Mucosa of descending colon (tissue), 3 donors: ENCODE measurements at regions not wholly inside any gene's neighbourhood (a gene's known extent, or its start where the extent isn't known, plus 50 kb on each side); places are given as distances from the start of the nearest gene placed in this dataset.

Source experiments
- ATAC-seq: fragments of 200-7000 bp; cut with Tn5 transposase; one replicate; pipeline ENCODE4 v1.9.1; 2020; ENCODE audit warnings: mild to moderate bottlenecking, moderate library complexity
- DNase-seq, 3 donors: peaks; one replicate each; pipeline ENCODE4 v3.0.0-alpha.2; 2020
- H3K36me3 ChIP-seq: fragments of 200-600 bp; one replicate; pipeline ENCODE4 v1.8.0; 2021; ENCODE audit warnings: low read depth, mild to moderate bottlenecking
- H3K4me1 ChIP-seq: fragments of 200-600 bp; one replicate; pipeline ENCODE4 v1.8.0; 2021; ENCODE audit warnings: low read depth, mild to moderate bottlenecking
- H3K4me3 ChIP-seq: fragments of 200-600 bp; one replicate; pipeline ENCODE4 v1.8.0; 2021; ENCODE audit warnings: mild to moderate bottlenecking
- H3K9me3 ChIP-seq: fragments of 200-600 bp; one replicate; pipeline ENCODE4 v1.8.0; 2021; ENCODE audit warnings: mild to moderate bottlenecking
- CTCF ChIP-seq: fragments of 200-600 bp; IDR thresholded peaks from one replicate; pipeline ENCODE4 v1.8.0; 2022; ENCODE audit warnings: antibody characterized with exemption, mild to moderate bottlenecking
- intact Hi-C, 2 donors: fragments of 100-400 bp; cut with DNase I in 1 of 2; cut with micrococcal nuclease in 1 of 2; formaldehyde crosslinking; loops; one replicate each; pipeline versions ENCODE4 v1.11.0 to v1.11.1; 2022; cut with DNase I, micrococcal nuclease
- donor health status: DM: no; HTN: no; CAD: no; lungs with moderate emphysema.
- donor health status: DM: no; HTN: no; CAD: no.
- donor health status: DM: no; HTN: yes; CAD: no.

GRCh38 chr16:35908152-35908551 lies 2448.7 kb downstream of the TP53TG3F start:
- Histone ChIP-seq H3K4me1 (no peaks in the 10 kb centered on the region), H3K36me3 (no peaks in the 10 kb centered on the region), H3K9me3 (peaks cover 87% of the 10 kb centered on the region), H3K4me3 (no peak overlapping the region)
- ATAC-seq: no peak
- TF ChIP-seq CTCF: no peak
- DNase-seq: no peak
- intact Hi-C loops: no loop called here

- intact Hi-C loops: no loop called here
- H3K4me3 ChIP-seq: no peak overlapping the region
- no peaks in the 10 kb centered on the region for H3K4me1 ChIP-seq
- no peak for DNase-seq
- H3K9me3 ChIP-seq: peaks cover 91% of the 10 kb centered on the region
- TF ChIP-seq CTCF: no peak
- no peaks in the 10 kb centered on the region for H3K36me3 ChIP-seq
- ATAC-seq: no peak
Observed at GRCh38 chr16:35908942-35909341, 2449.5 kb downstream of the TP53TG3F start.

GRCh38 chr16:35909351-35909954 lies 2450.0 kb downstream of the TP53TG3F start:
- H3K4me1 ChIP-seq: no peaks in the 10 kb centered on the region
- DNase-seq (no peak), ATAC-seq (no peak)
- intact Hi-C loops: no loop called here
- no peaks in the 10 kb centered on the region for H3K36me3 ChIP-seq
- H3K4me3 ChIP-seq: no peak overlapping the region
- no peak for TF ChIP-seq CTCF
- H3K9me3 ChIP-seq: peaks cover 92% of the 10 kb centered on the region

GRCh38 chr16:35910409-35910808 lies 2451.0 kb downstream of the TP53TG3F start:
- TF ChIP-seq CTCF: no peak
- peaks cover 89% of the 10 kb centered on the region for H3K9me3 ChIP-seq
- ATAC-seq (no peak), DNase-seq (no peak)
- H3K36me3 ChIP-seq: no peaks in the 10 kb centered on the region
- H3K4me1 ChIP-seq: no peaks in the 10 kb centered on the region
- H3K4me3 ChIP-seq: no peak overlapping the region
- intact Hi-C loops: no loop called here

GRCh38 chr16:35911899-35912298 lies 2452.5 kb downstream of the TP53TG3F start:
- ATAC-seq (no peak), DNase-seq (no peak)
- no peak for TF ChIP-seq CTCF
- peaks cover 88% of the 10 kb centered on the region for H3K9me3 ChIP-seq
- no peaks in the 10 kb centered on the region for H3K4me1 ChIP-seq
- no peaks in the 10 kb centered on the region for H3K36me3 ChIP-seq
- intact Hi-C loops: no loop called here
- no peak overlapping the region for H3K4me3 ChIP-seq

GRCh38 chr16:35931722-35932121 lies 2472.3 kb downstream of the TP53TG3F start:
- Histone ChIP-seq H3K4me1 (no peaks in the 10 kb centered on the region), H3K36me3 (no peaks in the 10 kb centered on the region), H3K9me3 (peaks cover 96% of the 10 kb centered on the region), H3K4me3 (no peak overlapping the region)
- no peak for TF ChIP-seq CTCF
- no peak for ATAC-seq
- no peak for DNase-seq
- intact Hi-C loops: no loop called here
